HG03378 (cell line): ENCODE measurements at regions not wholly inside any gene's neighbourhood (a gene's known extent, or its start where the extent isn't known, plus 50 kb on each side); places are given as distances from the start of the nearest gene placed in this dataset.
"Not testable (repeated sequence)": the region's sequence is repeated elsewhere in the genome, so short reads cannot be mapped to it uniquely, and the experiment has no call there.

Experiments
- ATAC-seq: cut with Tn5 transposase; IDR thresholded peaks from one replicate; pipeline ENCODE4 v1.9.1; 2021; ENCODE audit warnings: mild to moderate bottlenecking, moderate library complexity; ENCODE audit not compliant: unreplicated experiment

- ATAC-seq: no peak
These were observed 162.2 kb downstream of the SMAD6 start for GRCh38 chr15:66864086-66864830.

- no peak for ATAC-seq
These were observed 162.8 kb downstream of the SMAD6 start for GRCh38 chr15:66864871-66865281.

- peak; percentile 78 for ATAC-seq
These were observed 163.9 kb downstream of the SMAD6 start for GRCh38 chr15:66865622-66866611.

- ATAC-seq: no peak
These were observed 164.6 kb downstream of the SMAD6 start for GRCh38 chr15:66866656-66867055.

- ATAC-seq: no peak
These were observed 166.9 kb downstream of the SMAD6 start for GRCh38 chr15:66868918-66869317.

- ATAC-seq: no peak
These were observed 168.9 kb downstream of the SMAD6 start for GRCh38 chr15:66870880-66871388.

GRCh38 chr15:66872405-66872804 is 170.4 kb downstream of the SMAD6 start:
- no peak for ATAC-seq

GRCh38 chr15:66873331-66873730 is 171.3 kb downstream of the SMAD6 start:
- ATAC-seq: not testable (repeated sequence)

GRCh38 chr15:66873856-66874255 is 171.8 kb downstream of the SMAD6 start:
- ATAC-seq: no peak

- no peak for ATAC-seq
These were observed 173.8 kb downstream of the SMAD6 start for GRCh38 chr15:66875588-66876420.

- ATAC-seq: no peak
These were observed 174.3 kb downstream of the SMAD6 start for GRCh38 chr15:66876421-66876730.

GRCh38 chr15:66876731-66877476 is 174.9 kb downstream of the SMAD6 start:
- ATAC-seq: no peak

GRCh38 chr15:66877477-66878271 is 175.6 kb downstream of the SMAD6 start:
- no peak for ATAC-seq

GRCh38 chr15:66878761-66879160 is 176.7 kb downstream of the SMAD6 start:
- ATAC-seq: no peak

GRCh38 chr15:66879531-66880368 is 177.7 kb downstream of the SMAD6 start:
- ATAC-seq: no peak

GRCh38 chr15:66880380-66881155 is 178.5 kb downstream of the SMAD6 start:
- no peak for ATAC-seq

GRCh38 chr15:66881173-66881905 is 179.3 kb downstream of the SMAD6 start:
- no peak for ATAC-seq
